IMR-90 (cell line): ENCODE measurements at regions not wholly inside any gene's neighbourhood (a gene's known extent, or its start where the extent isn't known, plus 50 kb on each side); places are given as distances from the start of the nearest gene placed in this dataset.

Source experiments
- ATAC-seq: fragments of 200-7000 bp; cut with Tn5 transposase; 2 replicates; pipeline ENCODE4 v1.9.1; 2020; ENCODE audit warnings: low read depth, mild to moderate bottlenecking, moderate library complexity
- BruUV-seq: library from RNA; stranded (reverse); fragments of 400-500 nt; replicated peaks from 2 replicates; lab custom pipeline; 2021; lab: Mats Ljungman, UMichigan
- CTCF ChIA-PET: fragments of 300-600 bp; formaldehyde crosslinking; extraction: SDS; loops from one replicate; lab custom pipeline; 2021; ENCODE audit warnings: antibody characterized with exemption; lab: Yijun Ruan, JAX
- POLR2A ChIA-PET: fragments of 300-600 bp; sonication (Branson Sonifier 250); formaldehyde crosslinking; loops from one replicate; lab custom pipeline; 2022; ENCODE audit warnings: antibody characterized with exemption; ENCODE audit not compliant: unreplicated experiment; lab: Charles Lee
- DNase-seq: peaks from one replicate; pipeline ENCODE4 v3.0.0; 2013
- H2AFZ ChIP-seq: replicated peaks from 2 replicates; pipeline ENCODE3; 2013; ENCODE audit warnings: low read length, mild to moderate bottlenecking; ENCODE audit not compliant: poor library complexity
- H2AK5ac ChIP-seq: 2 replicates; pipeline ENCODE4 v1.6.1; 2013; ENCODE audit warnings: low read depth, low read length, inconsistent platforms
- H2AK9ac ChIP-seq: replicated peaks from 2 replicates; pipeline ENCODE3; 2013; ENCODE audit warnings: mild to moderate bottlenecking, low read depth, low read length, moderate library complexity; ENCODE audit not compliant: poor library complexity
- H2BK120ac ChIP-seq: 2 replicates; pipeline ENCODE4 v1.6.1; 2013; ENCODE audit warnings: low read depth, low read length, inconsistent platforms
- H2BK15ac ChIP-seq: 3 replicates; pipeline ENCODE4 v1.6.1; 2013; ENCODE audit warnings: low read depth, low read length, inconsistent platforms
- H2BK20ac ChIP-seq: 2 replicates; pipeline ENCODE4 v1.6.1; 2013; ENCODE audit warnings: low read depth, mild to moderate bottlenecking, inconsistent platforms, low read length, moderate library complexity
- H2BK5ac ChIP-seq: 2 replicates; pipeline ENCODE4 v1.6.1; 2013; ENCODE audit warnings: mild to moderate bottlenecking, low read depth, low read length, inconsistent platforms; ENCODE audit not compliant: poor library complexity, severe bottlenecking
- H3K14ac ChIP-seq: replicated peaks from 2 replicates; pipeline ENCODE4 v1.6.1; 2013; ENCODE audit warnings: low read depth, low read length, inconsistent platforms
- H3K18ac ChIP-seq: 2 replicates; pipeline ENCODE4 v1.6.1; 2013; ENCODE audit warnings: low read depth, low read length, control low read depth
- H3K23ac ChIP-seq: 2 replicates; pipeline ENCODE4 v1.6.1; 2013; ENCODE audit warnings: low read depth, low read length, inconsistent platforms
- H3K27ac ChIP-seq: 2 replicates; pipeline ENCODE4 v1.5.1; 2013; ENCODE audit warnings: mild to moderate bottlenecking, control low read depth, low read length; ENCODE audit not compliant: insufficient read depth
- H3K27me3 ChIP-seq: 2 replicates; pipeline ENCODE4 v1.6.1; 2013; ENCODE audit warnings: low read length; ENCODE audit not compliant: control insufficient read depth, insufficient read depth
- H3K36me3 ChIP-seq: 2 replicates; pipeline ENCODE4 v1.6.1; 2013; ENCODE audit warnings: low read length, mixed read lengths; ENCODE audit not compliant: control insufficient read depth, insufficient read depth
- H3K4ac ChIP-seq: 2 replicates; pipeline ENCODE4 v1.6.1; 2013; ENCODE audit warnings: low read depth, low read length, inconsistent platforms
- H3K4me1 ChIP-seq: 2 replicates; pipeline ENCODE4 v1.6.1; 2013; ENCODE audit warnings: low read length, mixed read lengths; ENCODE audit not compliant: control insufficient read depth, insufficient read depth
- H3K4me2 ChIP-seq: 2 replicates; pipeline ENCODE4 v1.6.1; 2013; ENCODE audit warnings: low read depth, mild to moderate bottlenecking, control low read depth, low read length, moderate library complexity
- H3K4me3 ChIP-seq: 2 replicates; pipeline ENCODE4 v1.5.1; 2013; ENCODE audit warnings: low read depth, mild to moderate bottlenecking, control low read depth, low read length, moderate library complexity; ENCODE audit not compliant: insufficient read depth
- H3K56ac ChIP-seq: 2 replicates; pipeline ENCODE4 v1.6.1; 2013; ENCODE audit warnings: low read length, inconsistent platforms; ENCODE audit not compliant: insufficient read depth; ENCODE audit errors: extremely low read depth
- H3K79me1 ChIP-seq, 2 experiments: 2 replicates each; pipeline ENCODE4 v1.6.1; 2013; ENCODE audit warnings: low read length in 2 of 2, inconsistent platforms in 1 of 2, low read depth in 1 of 2
- H3K9ac ChIP-seq: 2 replicates; pipeline ENCODE4 v1.6.1; 2013; ENCODE audit warnings: low read depth, low read length, control low read depth
- H3K9me1 ChIP-seq: 2 replicates; pipeline ENCODE4 v1.6.1; 2013; ENCODE audit warnings: low read length, inconsistent platforms; ENCODE audit not compliant: insufficient read depth
- H3K9me3 ChIP-seq: 2 replicates; pipeline ENCODE4 v1.6.1; 2013; ENCODE audit warnings: low read length; ENCODE audit not compliant: control insufficient read depth, insufficient read depth
- H4K20me1 ChIP-seq: 2 replicates; pipeline ENCODE4 v1.6.1; 2013; ENCODE audit warnings: low read length, inconsistent platforms; ENCODE audit not compliant: insufficient read depth
- H4K5ac ChIP-seq: 2 replicates; pipeline ENCODE4 v1.6.1; 2013; ENCODE audit warnings: mild to moderate bottlenecking, low read depth, low read length, control low read depth
- H4K8ac ChIP-seq, 2 experiments: 2 replicates each; pipeline ENCODE4 v1.6.1; 2013; ENCODE audit warnings: low read depth in 2 of 2, low read length in 2 of 2, control low read depth in 1 of 2, inconsistent platforms in 1 of 2
- H4K91ac ChIP-seq: 2 replicates; pipeline ENCODE4 v1.6.1; 2013; ENCODE audit warnings: low read depth, low read length, inconsistent platforms; ENCODE audit not compliant: insufficient read depth
- BHLHE40 ChIP-seq: fragments of 150-350 bp; IDR thresholded peaks from 2 replicates; pipeline ENCODE4 v1.6.1; 2016; ENCODE audit warnings: mild to moderate bottlenecking, low read depth, low read length
- POLR2A ChIP-seq: IDR thresholded peaks from 2 replicates; pipeline ENCODE4 v1.6.1; 2012; ENCODE audit warnings: mild to moderate bottlenecking, low read depth, low read length
- WGBS, 2 experiments: methylation state at CpG; one replicate each; pipeline versions ENCODE4 v1.1.5 to v1.1.7; 2013; ENCODE audit warnings: missing lambda C conversion rate in 2 of 2; ENCODE audit not compliant: insufficient read length in 1 of 2; ENCODE audit errors: extremely low coverage in 2 of 2; 5-methylcytosine and 5-hydroxymethylcytosine counted together
- dilution Hi-C: fragments of 300-500 bp; cut with HindIII; formaldehyde crosslinking; loops from one replicate; pipeline ENCODE4 v1.14.3; 2018; ENCODE audit warnings: low sequenced_read_pairs; ENCODE audit not compliant: unreplicated experiment
- in situ Hi-C: fragments of 300-500 bp; cut with MboI; formaldehyde crosslinking; loops from 3 replicates; pipeline ENCODE4 v1.14.3; 2019; ENCODE audit warnings: low sequenced_read_pairs, inconsistent platforms, mixed read lengths
- intact Hi-C: fragments of 100-400 bp; cut with micrococcal nuclease; formaldehyde crosslinking; loops from 2 replicates; pipeline ENCODE4 v1.10.0; 2022

- no peak for ATAC-seq
- H3K18ac ChIP-seq: no peak overlapping the region
Observed at GRCh38 chr12:111242184-111242583, 126.7 kb downstream of the PHETA1 start.

More at GRCh38 chr12:111242184-111242583, 126.7 kb downstream of the PHETA1 start:
- H3K4me2 ChIP-seq: no peak overlapping the region
- no peaks in the 10 kb centered on the region for H3K9me1 ChIP-seq
- dilution Hi-C loops: no loop called here
- no peak overlapping the region for H2BK20ac ChIP-seq
- H3K9me3 ChIP-seq: no peaks in the 10 kb centered on the region
- H2BK15ac ChIP-seq: no peak overlapping the region
- H4K20me1 ChIP-seq: no peaks in the 10 kb centered on the region
- no peak overlapping the region for H3K14ac ChIP-seq
- no peak overlapping the region for H3K23ac ChIP-seq
- no peak overlapping the region for H4K5ac ChIP-seq
- 22% methylated on average over 4 of the region's 7 CpGs; no CpG with 5 or more reads in 1 of the 2 experiments for WGBS, 2 experiments
- no peak overlapping the region for H3K4ac ChIP-seq
- H3K4me3 ChIP-seq: no peak overlapping the region
- H3K79me1 ChIP-seq: no peaks in the 10 kb centered on the region
- ChIA-PET POLR2A (no interaction called here), CTCF (no interaction called here)
- TF ChIP-seq POLR2A (no peak), BHLHE40 (no peak)
- no peak overlapping the region for H3K56ac ChIP-seq
- no TSS peak for BruUV-seq
- no peak overlapping the region for H4K91ac ChIP-seq
- no peak overlapping the region for H2BK5ac ChIP-seq
- H2BK120ac ChIP-seq: no peak overlapping the region
- H3K36me3 ChIP-seq: no peaks in the 10 kb centered on the region
- in situ Hi-C loops: no loop called here
- no peak for DNase-seq
- no peak overlapping the region for H2AFZ ChIP-seq
- no peaks in the 10 kb centered on the region; the same call in 1 of the 2 replicates for H3K27me3 ChIP-seq
- intact Hi-C loops: no loop called here
- H3K9ac ChIP-seq: no peak overlapping the region
- H4K8ac ChIP-seq: no peak overlapping the region
- no peak overlapping the region for H2AK5ac ChIP-seq
- no peak overlapping the region for H3K27ac ChIP-seq
- H3K4me1 ChIP-seq: no peaks in the 10 kb centered on the region
- no peak overlapping the region for H2AK9ac ChIP-seq
